ENCODE measurements at regions not wholly inside any gene's neighbourhood (a gene's known extent, or its start where the extent isn't known, plus 50 kb on each side); places are given as distances from the start of the nearest gene placed in this dataset.

DNA sequence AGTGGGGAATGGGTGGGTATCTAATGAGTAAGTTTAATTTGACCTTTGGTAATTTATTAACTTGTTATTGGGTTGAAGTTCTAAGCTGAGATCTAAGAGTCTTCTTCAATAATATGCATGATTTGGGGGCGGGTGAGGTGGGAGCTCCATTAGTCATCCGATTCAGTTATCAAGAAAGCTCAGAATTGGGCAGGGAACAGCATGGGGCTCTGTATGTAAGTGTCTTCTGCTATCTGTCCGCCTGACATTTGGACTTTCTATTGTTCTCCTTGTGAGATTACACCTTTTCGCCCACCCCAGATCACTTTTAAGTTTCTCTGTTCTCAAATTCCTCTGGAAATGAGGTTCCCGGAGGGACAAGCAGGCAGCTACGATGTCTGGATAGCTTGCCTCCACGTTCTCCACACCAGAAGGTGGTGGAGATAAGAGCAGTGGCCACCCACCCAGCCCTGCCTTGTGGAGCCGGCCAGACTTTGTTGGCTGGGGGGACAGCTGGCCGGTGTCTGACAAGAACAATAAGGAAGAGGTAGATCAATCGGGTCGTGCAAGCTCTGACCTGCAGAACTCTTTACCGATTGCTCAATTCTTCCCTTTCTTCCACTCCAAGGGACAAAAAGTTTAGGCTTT is 75.5 kb upstream of the GATA6 start:
- Mint-ChIP-seq H3K4me3 (no peak overlapping the region), H3K27ac (no peak overlapping the region), H3K9me3 (no peaks in the 10 kb centered on the region), H3K36me3 (ENCODE audit: low read depth) (no peaks in the 10 kb centered on the region), H3K27me3 (peaks cover 3% of the 10 kb centered on the region), H3K4me1 (ENCODE audit: low read depth) (no peaks in the 10 kb centered on the region)
- DNase-seq: no peak

DNA sequence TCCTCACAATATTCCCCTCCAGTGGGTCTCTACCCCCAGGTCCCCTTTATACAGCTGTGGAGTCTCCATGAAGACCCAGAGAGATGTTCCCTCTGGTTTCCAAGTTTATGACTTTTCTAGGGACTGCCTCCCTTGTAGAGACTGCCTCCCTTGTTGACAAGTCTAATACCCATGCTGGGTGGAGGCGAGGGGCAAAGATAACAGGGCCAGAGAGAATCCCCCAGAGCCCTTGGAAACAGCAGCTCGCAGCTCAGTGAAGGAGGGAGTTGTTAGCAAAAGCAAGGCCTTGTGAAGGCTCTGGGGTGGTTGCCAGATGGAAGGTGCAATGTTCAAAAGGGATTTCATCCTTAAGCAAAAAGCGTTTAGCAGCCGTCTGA is 75.0 kb upstream of the GATA6 start:
- H3K36me3 Mint-ChIP-seq (ENCODE audit: low read depth): no peaks in the 10 kb centered on the region

DNA sequence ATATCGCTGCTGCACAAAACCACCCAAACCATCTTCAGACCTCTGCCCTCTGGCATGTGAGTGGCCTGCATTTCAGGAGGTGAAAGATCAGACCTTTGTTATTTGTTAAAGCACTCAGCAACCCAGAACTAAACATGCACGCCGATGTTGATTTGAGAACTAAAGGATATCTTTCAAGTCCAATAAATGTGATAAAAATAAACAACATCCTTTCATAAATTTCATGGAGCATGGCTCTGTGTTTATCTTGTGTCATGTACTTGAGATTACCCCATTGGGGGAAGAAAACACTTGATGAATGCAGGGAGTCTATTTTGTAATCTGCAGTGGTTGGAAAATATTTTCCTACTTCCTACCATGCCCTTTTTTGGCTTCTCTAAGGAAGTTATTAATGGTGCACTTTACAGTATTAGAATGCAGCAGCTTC is 70.8 kb upstream of the GATA6 start:
- Mint-ChIP-seq H3K36me3 (ENCODE audit: low read depth) (no peaks in the 10 kb centered on the region), H3K27ac (no peak overlapping the region), H3K4me3 (no peak overlapping the region), H3K4me1 (ENCODE audit: low read depth) (no peaks in the 10 kb centered on the region), H3K9me3 (no peaks in the 10 kb centered on the region), H3K27me3 (peaks cover 5% of the 10 kb centered on the region)
- DNase-seq: no peak

More for the DNA sequence above, 75.0 kb upstream of the GATA6 start:
- no peak for DNase-seq
- no peaks in the 10 kb centered on the region for H3K4me1 Mint-ChIP-seq (ENCODE audit: low read depth)
- H3K4me3 Mint-ChIP-seq: no peak overlapping the region
- H3K9me3 Mint-ChIP-seq: no peaks in the 10 kb centered on the region
- peaks cover 3% of the 10 kb centered on the region for H3K27me3 Mint-ChIP-seq
- H3K27ac Mint-ChIP-seq: no peak overlapping the region

DNA sequence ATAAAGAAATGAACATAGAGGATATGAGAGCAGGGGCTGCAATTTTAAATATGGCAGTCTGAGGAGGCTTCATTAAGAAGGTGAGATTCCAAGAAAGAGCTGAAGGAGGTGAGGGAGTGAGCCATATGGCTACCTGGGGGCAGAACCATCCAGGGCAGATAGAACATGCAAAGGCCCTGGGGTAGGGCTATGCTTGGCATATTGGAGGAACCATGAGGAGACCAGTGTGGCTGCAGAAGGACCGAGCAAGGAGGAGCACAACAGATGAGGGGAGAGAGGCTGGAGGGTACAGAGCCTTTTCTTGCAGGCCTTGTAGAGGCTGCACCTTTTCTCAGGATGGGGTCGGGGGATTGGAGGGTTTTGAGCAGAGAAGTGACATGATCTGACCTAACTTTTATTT is 69.5 kb upstream of the GATA6 start:
- Mint-ChIP-seq H3K36me3 (ENCODE audit: low read depth) (no peaks in the 10 kb centered on the region), H3K4me3 (no peak overlapping the region)

DNA sequence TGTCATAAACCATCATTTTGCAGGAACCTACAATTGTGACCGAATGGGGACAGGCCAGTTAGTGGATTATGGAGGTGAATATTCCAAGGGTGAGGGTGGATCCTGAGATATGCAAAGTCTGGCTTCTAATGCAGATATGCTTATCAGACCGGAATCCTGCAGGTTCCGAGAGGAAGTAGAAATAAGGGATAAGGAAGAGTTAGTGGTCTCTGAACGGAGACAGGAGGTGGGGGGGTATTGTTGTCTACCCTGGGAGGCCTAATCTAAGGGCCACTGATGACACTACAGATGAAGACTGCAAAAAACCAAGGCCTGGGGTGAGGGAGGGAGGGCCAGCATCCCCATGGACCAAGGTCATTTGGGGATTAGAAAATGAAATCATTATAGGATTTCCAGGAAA is 67.7 kb upstream of the GATA6 start:
- no peak overlapping the region for H3K27ac Mint-ChIP-seq

More for the DNA sequence above, 69.5 kb upstream of the GATA6 start:
- Mint-ChIP-seq H3K27ac (no peak overlapping the region), H3K9me3 (no peaks in the 10 kb centered on the region), H3K27me3 (peaks cover 2% of the 10 kb centered on the region), H3K4me1 (ENCODE audit: low read depth) (no peaks in the 10 kb centered on the region)
- DNase-seq: no peak

DNA sequence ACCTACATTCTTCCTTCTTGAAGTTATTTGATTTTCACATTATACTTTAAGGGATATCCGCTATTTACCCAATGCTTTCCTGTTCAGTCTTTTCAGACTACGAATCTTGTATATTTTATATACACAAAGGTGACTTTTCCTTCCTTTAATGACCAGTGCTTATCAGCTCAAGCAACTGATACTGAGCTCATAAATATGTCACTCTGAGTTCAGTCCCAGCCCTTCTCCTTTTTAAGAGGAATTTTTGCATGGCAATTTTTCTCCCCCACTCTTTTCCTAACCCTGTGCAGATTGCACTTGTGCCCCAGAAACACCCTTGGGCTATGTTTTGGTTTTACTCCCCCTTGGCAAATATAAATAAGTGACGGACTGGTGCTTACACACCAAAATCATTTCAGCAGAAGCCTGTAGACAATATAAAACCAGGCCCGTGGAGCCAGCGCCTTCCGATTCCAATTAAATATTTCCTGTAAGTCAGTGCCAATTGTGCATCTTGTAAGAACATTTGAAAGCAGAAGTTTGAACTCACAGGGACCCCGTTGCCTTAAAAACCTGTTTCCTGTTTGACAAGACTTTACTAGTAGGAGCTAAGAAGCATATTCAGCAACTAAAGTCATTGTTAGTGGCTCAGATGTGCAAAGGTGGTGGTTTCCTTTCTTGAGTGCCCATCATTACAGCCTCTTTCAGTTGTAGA is 66.3 kb upstream of the GATA6 start:
- no peaks in the 10 kb centered on the region for H3K9me3 Mint-ChIP-seq
- H3K36me3 Mint-ChIP-seq (ENCODE audit: low read depth): no peaks in the 10 kb centered on the region
- H3K27me3 Mint-ChIP-seq: peaks cover 2% of the 10 kb centered on the region
- H3K4me1 Mint-ChIP-seq (ENCODE audit: low read depth): no peaks in the 10 kb centered on the region
- DNase-seq: no peak
- H3K4me3 Mint-ChIP-seq: no peak overlapping the region
- H3K27ac Mint-ChIP-seq: no peak overlapping the region

More for the DNA sequence above, 67.7 kb upstream of the GATA6 start:
- H3K4me1 Mint-ChIP-seq (ENCODE audit: low read depth): no peaks in the 10 kb centered on the region
- no peaks in the 10 kb centered on the region for H3K9me3 Mint-ChIP-seq
- DNase-seq: no peak
- H3K27me3 Mint-ChIP-seq: peaks cover 2% of the 10 kb centered on the region
- no peaks in the 10 kb centered on the region for H3K36me3 Mint-ChIP-seq (ENCODE audit: low read depth)
- H3K4me3 Mint-ChIP-seq: no peak overlapping the region

DNA sequence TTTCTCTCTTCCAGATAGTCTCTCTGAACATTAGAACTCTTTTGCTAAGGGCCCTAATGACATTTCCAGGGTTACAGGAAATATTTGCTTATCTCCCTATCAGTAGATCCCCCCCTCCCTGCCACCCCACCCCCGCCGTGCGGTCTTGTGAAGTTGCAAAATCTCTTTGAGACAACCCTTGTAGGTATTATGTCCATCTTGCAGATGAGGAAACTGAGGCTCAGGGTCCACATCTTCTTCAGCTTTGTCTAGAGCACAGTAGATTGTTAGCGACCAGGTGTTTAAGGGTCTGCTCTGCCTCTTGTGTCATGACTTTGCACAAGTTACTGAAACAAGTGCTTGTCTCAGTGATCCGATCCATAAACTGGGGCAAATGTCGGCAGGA is 65.8 kb upstream of the GATA6 start:
- DNase-seq: no peak
- H3K36me3 Mint-ChIP-seq (ENCODE audit: low read depth): no peaks in the 10 kb centered on the region
- peaks cover 2% of the 10 kb centered on the region for H3K27me3 Mint-ChIP-seq
- no peaks in the 10 kb centered on the region for H3K4me1 Mint-ChIP-seq (ENCODE audit: low read depth)
- H3K9me3 Mint-ChIP-seq: no peaks in the 10 kb centered on the region
- no peak overlapping the region for H3K4me3 Mint-ChIP-seq
- H3K27ac Mint-ChIP-seq: no peak overlapping the region

DNA sequence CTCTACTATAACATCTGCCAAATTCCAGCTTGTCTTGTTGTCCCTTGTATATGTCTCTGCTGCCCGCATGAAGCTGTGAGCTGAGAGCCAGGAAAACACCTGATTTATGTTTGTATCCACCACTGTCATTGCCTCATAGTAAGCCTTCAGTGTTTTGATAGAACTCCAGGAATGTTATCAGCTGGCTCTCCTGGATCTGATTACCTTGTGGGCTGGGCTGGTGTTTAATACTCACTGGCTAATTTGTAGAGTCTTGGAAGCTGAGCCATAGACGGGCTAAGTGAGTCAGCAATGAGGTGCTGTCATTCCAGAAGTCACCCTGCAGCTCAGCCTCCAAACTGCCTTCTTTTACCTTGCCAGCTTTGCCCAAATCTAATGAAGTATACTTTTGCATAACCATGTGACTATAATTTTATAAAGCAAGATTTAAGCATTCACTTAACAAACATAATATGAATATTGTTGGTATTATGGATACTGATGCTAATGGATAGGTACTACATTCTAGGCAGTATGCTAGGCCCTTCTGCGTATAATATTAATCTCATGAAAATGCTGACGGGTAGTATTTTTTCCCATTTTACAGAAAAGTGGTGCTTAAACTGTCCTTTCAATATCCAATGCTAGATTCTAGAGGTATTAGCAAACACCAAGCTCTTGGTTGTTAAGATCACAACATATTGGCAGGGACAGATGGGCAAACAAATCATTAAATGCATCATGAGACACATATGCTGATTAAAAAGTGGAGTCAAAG is 62.7 kb upstream of the GATA6 start:
- no peaks in the 10 kb centered on the region for H3K4me1 Mint-ChIP-seq (ENCODE audit: low read depth)
- peaks cover 2% of the 10 kb centered on the region for H3K27me3 Mint-ChIP-seq
- H3K27ac Mint-ChIP-seq: no peak overlapping the region
- no peak overlapping the region for H3K4me3 Mint-ChIP-seq
- no peaks in the 10 kb centered on the region for H3K36me3 Mint-ChIP-seq (ENCODE audit: low read depth)
- no peak for DNase-seq
- H3K9me3 Mint-ChIP-seq: no peaks in the 10 kb centered on the region

DNA sequence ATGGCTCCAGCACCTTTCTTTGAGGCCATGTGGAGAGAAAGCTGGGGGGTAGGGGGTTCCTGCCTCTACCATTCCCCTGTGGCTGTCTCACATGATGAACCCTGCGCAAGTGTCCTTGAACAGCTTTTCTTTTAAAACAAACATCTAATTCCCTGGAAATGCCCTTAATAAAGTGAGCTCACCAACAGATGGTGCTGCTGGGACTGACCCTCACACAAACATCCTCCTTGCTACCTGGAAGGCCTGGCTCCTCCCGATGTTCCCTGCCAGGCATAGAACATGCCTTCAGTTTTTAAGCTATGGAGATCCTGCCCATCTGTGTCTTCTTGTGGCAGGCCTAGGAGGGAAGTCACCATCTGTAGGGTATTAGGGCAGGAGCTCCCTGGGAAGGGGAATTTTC is 60.7 kb upstream of the GATA6 start:
- DNase-seq: no peak
- Mint-ChIP-seq H3K27ac (no peak overlapping the region), H3K9me3 (no peaks in the 10 kb centered on the region), H3K4me3 (no peak overlapping the region), H3K4me1 (ENCODE audit: low read depth) (no peaks in the 10 kb centered on the region), H3K36me3 (ENCODE audit: low read depth) (no peaks in the 10 kb centered on the region), H3K27me3 (no peaks in the 10 kb centered on the region)

DNA sequence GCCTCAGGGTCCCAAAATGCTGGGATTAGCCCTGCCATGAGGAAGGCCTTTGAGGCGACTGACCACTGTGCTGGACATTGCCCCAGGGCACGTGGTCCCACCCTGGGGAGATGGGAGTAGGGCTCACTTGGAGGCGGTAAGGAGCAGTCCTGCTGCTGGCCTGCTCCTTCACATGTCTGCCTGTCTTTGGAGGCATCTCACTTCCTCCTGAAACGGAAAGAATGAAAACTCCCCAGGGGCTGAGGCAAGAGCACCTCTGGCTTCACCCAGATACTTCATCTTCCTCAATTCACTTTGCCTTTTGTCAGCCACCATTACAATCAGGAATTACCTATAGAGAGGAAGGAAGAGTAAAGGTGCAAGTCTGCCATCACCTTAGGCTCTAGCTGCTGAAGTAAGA is 59.9 kb upstream of the GATA6 start:
- Mint-ChIP-seq H3K4me3 (no peak overlapping the region), H3K9me3 (no peaks in the 10 kb centered on the region), H3K27ac (no peak overlapping the region), H3K27me3 (no peaks in the 10 kb centered on the region), H3K4me1 (ENCODE audit: low read depth) (no peaks in the 10 kb centered on the region), H3K36me3 (ENCODE audit: low read depth) (no peaks in the 10 kb centered on the region)
- no peak for DNase-seq

DNA sequence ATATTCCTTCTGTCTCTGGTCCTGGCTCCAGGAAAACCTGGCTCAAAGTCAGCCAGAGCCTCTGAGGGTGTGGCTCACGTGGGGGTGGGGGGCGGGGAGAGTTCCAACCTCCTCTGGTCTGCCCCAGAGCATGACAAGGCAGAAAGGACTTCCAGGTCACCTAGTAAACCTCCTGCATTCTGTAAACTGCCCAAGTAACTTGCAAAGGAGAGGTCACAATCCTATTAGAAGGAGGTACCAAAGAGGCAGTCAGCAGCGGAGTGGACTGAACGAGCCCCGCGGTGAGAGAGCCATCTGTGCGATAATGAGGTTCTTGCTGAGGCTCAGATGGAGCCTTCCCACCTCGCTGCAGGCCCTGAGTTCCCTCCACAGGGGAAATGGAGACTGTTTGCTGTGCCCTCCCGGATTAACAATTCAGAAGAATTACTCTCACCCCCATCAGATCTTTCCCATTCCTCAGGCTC is 58.9 kb upstream of the GATA6 start:
- Mint-ChIP-seq H3K27me3 (no peaks in the 10 kb centered on the region), H3K36me3 (ENCODE audit: low read depth) (no peaks in the 10 kb centered on the region), H3K4me1 (ENCODE audit: low read depth) (no peaks in the 10 kb centered on the region), H3K27ac (no peak overlapping the region), H3K9me3 (no peaks in the 10 kb centered on the region), H3K4me3 (no peak overlapping the region)
- no peak for DNase-seq

DNA sequence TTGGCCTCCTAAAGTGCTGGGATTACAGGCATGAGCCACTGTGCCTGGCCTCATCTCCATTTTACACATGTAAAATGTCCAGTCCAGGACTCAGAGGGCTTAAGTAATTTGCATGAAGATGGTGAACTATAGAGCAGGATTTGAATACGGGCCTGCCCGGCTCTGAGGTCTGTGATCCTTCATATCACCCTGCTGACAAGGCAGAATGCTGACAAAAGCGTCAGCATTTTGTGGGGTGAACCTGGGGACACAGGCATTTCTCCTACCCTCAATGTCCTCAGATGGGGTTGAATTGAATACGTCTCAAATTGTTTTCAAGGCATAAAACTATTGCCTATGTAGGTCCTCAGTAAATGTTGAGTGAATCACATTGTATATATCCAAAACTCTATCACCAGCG is 57.2 kb upstream of the GATA6 start:
- no peak for DNase-seq
- H3K27me3 Mint-ChIP-seq: no peaks in the 10 kb centered on the region
- H3K27ac Mint-ChIP-seq: no peak overlapping the region
- H3K4me1 Mint-ChIP-seq (ENCODE audit: low read depth): no peaks in the 10 kb centered on the region
- H3K4me3 Mint-ChIP-seq: no peak overlapping the region
- H3K9me3 Mint-ChIP-seq: no peaks in the 10 kb centered on the region
- no peaks in the 10 kb centered on the region for H3K36me3 Mint-ChIP-seq (ENCODE audit: low read depth)

DNA sequence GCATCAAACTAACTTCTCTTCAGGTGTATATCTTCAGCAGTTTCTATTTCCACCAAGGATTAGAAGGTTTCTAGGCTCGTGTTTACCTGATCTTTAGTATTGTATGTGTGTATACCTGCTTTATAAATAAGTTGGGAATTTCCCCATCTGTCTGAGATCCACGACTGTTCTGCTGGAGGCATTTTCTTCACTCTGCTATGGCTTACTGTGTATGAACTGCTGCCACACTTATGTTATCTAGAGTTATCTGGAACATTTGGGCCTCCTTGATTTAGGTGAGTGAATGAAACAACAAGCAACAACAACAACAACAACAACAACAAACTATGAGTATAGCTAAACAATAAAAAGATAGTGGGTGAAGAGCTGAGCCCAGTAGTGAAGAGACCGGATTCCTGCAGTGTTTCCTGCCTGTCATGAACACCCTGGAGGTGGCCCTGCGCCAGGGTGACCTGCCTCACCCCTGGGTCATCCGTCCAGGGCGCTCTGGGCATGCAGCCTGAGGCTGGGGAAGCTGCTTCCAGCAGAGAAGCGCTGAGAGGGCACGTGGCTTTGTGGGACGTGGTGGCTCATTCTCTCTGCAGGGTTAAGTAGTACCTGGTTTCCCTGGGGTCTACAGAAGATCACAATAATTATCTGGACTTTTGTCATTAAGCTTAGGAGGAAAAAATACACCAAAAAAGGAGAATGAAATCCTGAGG is 56.1 kb upstream of the GATA6 start:
- Mint-ChIP-seq H3K27ac (no peak overlapping the region), H3K9me3 (no peaks in the 10 kb centered on the region), H3K4me1 (ENCODE audit: low read depth) (no peaks in the 10 kb centered on the region), H3K36me3 (ENCODE audit: low read depth) (no peaks in the 10 kb centered on the region), H3K4me3 (no peak overlapping the region), H3K27me3 (no peaks in the 10 kb centered on the region)
- DNase-seq: no peak

DNA sequence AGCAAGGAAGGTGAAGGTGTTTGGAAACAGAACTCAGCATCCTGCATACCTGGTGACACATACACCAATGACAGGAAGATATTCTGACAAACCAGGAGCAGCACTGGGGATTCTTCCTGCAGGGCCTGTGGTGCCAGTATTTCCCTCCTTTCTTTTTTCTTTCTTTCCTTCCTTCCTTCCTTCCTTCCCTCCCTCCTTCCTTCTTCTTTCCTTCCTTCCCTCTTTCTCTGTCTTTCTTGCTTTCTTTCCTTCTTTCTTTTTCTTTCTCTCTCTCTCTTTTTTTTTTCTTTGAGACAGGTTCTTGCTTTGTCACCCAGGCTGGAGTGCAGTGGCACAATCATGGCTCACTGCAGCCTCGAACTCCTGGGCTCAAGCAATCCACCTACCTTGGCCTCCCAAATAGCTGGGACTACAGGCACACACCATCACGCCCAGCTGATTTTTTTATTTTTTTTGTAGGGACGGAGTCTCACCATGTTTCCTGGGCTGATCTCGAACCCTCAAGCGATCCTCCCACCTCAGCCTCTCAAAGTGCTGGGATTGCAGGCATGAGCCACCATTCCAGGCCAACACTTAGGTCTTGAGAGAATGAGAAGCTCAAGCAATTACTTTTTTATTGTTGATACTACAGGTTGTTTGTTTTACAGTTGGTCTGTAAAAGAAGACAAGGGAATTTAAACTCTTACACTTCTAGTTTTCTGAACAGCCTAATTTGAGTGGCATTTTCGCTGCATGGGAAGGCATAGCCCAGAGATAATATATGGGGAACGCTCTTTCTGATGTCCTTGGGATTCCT is 54.7 kb upstream of the GATA6 start:
- H3K4me1 Mint-ChIP-seq (ENCODE audit: low read depth): no peaks in the 10 kb centered on the region
- no peak overlapping the region for H3K27ac Mint-ChIP-seq
- H3K27me3 Mint-ChIP-seq: no peaks in the 10 kb centered on the region
- H3K4me3 Mint-ChIP-seq: no peak overlapping the region
- no peaks in the 10 kb centered on the region for H3K36me3 Mint-ChIP-seq (ENCODE audit: low read depth)
- DNase-seq: no peak
- no peaks in the 10 kb centered on the region for H3K9me3 Mint-ChIP-seq
